H9 (cell line): ENCODE measurements at regions not wholly inside any gene's neighbourhood (a gene's known extent, or its start where the extent isn't known, plus 50 kb on each side); places are given as distances from the start of the nearest gene placed in this dataset.

Experiments
- DNase-seq: peaks from one replicate; pipeline ENCODE4 v3.0.0-alpha.2; 2017
- H2AFZ ChIP-seq: one replicate; pipeline ENCODE4 v1.6.1; 2013; ENCODE audit warnings: mild to moderate bottlenecking, low read length, control low read depth, moderate library complexity
- H2AK5ac ChIP-seq: 2 replicates; pipeline ENCODE4 v1.6.1; 2013; ENCODE audit warnings: low read length, control low read depth, mixed read lengths; ENCODE audit not compliant: insufficient read length
- H2BK120ac ChIP-seq: one replicate; pipeline ENCODE4 v1.6.1; 2013; ENCODE audit warnings: low read depth, mild to moderate bottlenecking, low read length, control low read depth, inconsistent platforms; ENCODE audit not compliant: poor library complexity, severe bottlenecking
- H2BK12ac ChIP-seq: 2 replicates; pipeline ENCODE4 v1.6.1; 2013; ENCODE audit warnings: low read length, control low read depth, mixed read lengths, low read depth; ENCODE audit not compliant: insufficient read length
- H2BK15ac ChIP-seq: 2 replicates; pipeline ENCODE4 v1.6.1; 2013; ENCODE audit warnings: low read depth, low read length, control low read depth
- H2BK20ac ChIP-seq: one replicate; pipeline ENCODE4 v1.6.1; 2013; ENCODE audit warnings: low read depth, mild to moderate bottlenecking, low read length, control low read depth, inconsistent platforms; ENCODE audit not compliant: poor library complexity, severe bottlenecking
- H2BK5ac ChIP-seq: 2 replicates; pipeline ENCODE4 v1.6.1; 2013; ENCODE audit warnings: low read length, control low read depth, mixed read lengths; ENCODE audit not compliant: insufficient read length
- H3K14ac ChIP-seq: 2 replicates; pipeline ENCODE4 v1.6.1; 2013; ENCODE audit warnings: low read length, control low read depth; ENCODE audit not compliant: insufficient read depth
- H3K18ac ChIP-seq: 2 replicates; pipeline ENCODE4 v1.6.1; 2013; ENCODE audit warnings: low read depth, mild to moderate bottlenecking, mixed read lengths, low read length, control low read depth; ENCODE audit not compliant: insufficient read length
- H3K23ac ChIP-seq: 2 replicates; pipeline ENCODE4 v1.6.1; 2013; ENCODE audit warnings: low read length, control low read depth, mixed read lengths, low read depth; ENCODE audit not compliant: insufficient read length
- H3K23me2 ChIP-seq: 2 replicates; pipeline ENCODE4 v1.6.1; 2013; ENCODE audit warnings: low read depth, mild to moderate bottlenecking, mixed read lengths, low read length, control low read depth; ENCODE audit not compliant: insufficient read length, poor library complexity, severe bottlenecking
- H3K27ac ChIP-seq: 2 replicates; pipeline ENCODE4 v1.5.1; 2013; ENCODE audit warnings: low read length, control low read depth, mixed read lengths, low read depth; ENCODE audit not compliant: insufficient read length
- H3K27me3 ChIP-seq: 2 replicates; pipeline ENCODE4 v1.6.1; 2013; ENCODE audit warnings: low read length, control low read depth, inconsistent platforms; ENCODE audit not compliant: insufficient read depth
- H3K4ac ChIP-seq: 2 replicates; pipeline ENCODE4 v1.6.1; 2013; ENCODE audit warnings: low read depth, mild to moderate bottlenecking, control low read depth, inconsistent platforms, low read length, moderate library complexity
- H3K4me1 ChIP-seq: 2 replicates; pipeline ENCODE4 v1.6.1; 2013; ENCODE audit warnings: low read length, control low read depth, inconsistent platforms; ENCODE audit not compliant: insufficient read depth
- H3K4me2 ChIP-seq: 2 replicates; pipeline ENCODE4 v1.6.1; 2013; ENCODE audit warnings: low read length, control low read depth, mixed read lengths; ENCODE audit not compliant: insufficient read length, insufficient read depth
- H3K56ac ChIP-seq: 2 replicates; pipeline ENCODE4 v1.6.1; 2013; ENCODE audit warnings: low read depth, mild to moderate bottlenecking, mixed read lengths, low read length, control low read depth; ENCODE audit not compliant: insufficient read length
- H3K79me1 ChIP-seq: 2 replicates; pipeline ENCODE4 v1.6.1; 2013; ENCODE audit warnings: low read depth, mild to moderate bottlenecking, moderate library complexity, low read length, control low read depth, inconsistent platforms; ENCODE audit not compliant: insufficient read depth, poor library complexity, severe bottlenecking
- H3K79me2 ChIP-seq: 2 replicates; pipeline ENCODE4 v1.6.1; 2013; ENCODE audit warnings: low read length, control low read depth, inconsistent platforms; ENCODE audit not compliant: insufficient read depth
- H3K9ac ChIP-seq: 2 replicates; pipeline ENCODE4 v1.6.1; 2013; ENCODE audit warnings: low read length, control low read depth, mixed read lengths; ENCODE audit not compliant: insufficient read length; ENCODE audit errors: extremely low read depth
- H3K9me3 ChIP-seq: one replicate; pipeline ENCODE4 v1.6.1; 2013; ENCODE audit warnings: low read depth, low read length, inconsistent platforms; ENCODE audit not compliant: control insufficient read depth
- H3T11ph ChIP-seq: one replicate; pipeline ENCODE4 v1.6.1; 2013; ENCODE audit warnings: mild to moderate bottlenecking, low read length, control low read depth, inconsistent platforms
- H4K20me1 ChIP-seq: one replicate; pipeline ENCODE4 v1.6.1; 2013; ENCODE audit not compliant: control insufficient read depth, insufficient read length, insufficient read depth
- H4K5ac ChIP-seq: 2 replicates; pipeline ENCODE4 v1.6.1; 2013; ENCODE audit warnings: low read depth, mild to moderate bottlenecking, mixed read lengths, low read length, control low read depth; ENCODE audit not compliant: insufficient read length
- H4K8ac ChIP-seq: replicated peaks from 2 replicates; pipeline ENCODE4 v1.6.1; 2013; ENCODE audit warnings: low read length, control low read depth, mixed read lengths, low read depth; ENCODE audit not compliant: insufficient read length
- H4K91ac ChIP-seq: 2 replicates; pipeline ENCODE4 v1.6.1; 2013; ENCODE audit warnings: low read depth, mild to moderate bottlenecking, moderate library complexity, mixed read lengths, low read length, control low read depth; ENCODE audit not compliant: insufficient read length
- H3K27ac Mint-ChIP-seq, 3 experiments: 2 replicates in 2 of 3; 3 replicates in 1 of 3; pipeline ENCODE4 v1.8.0; 2020 to 2021; ENCODE audit warnings: mixed read lengths in 3 of 3, mild to moderate bottlenecking in 1 of 3, moderate library complexity in 1 of 3
- H3K27me3 Mint-ChIP-seq: 2 replicates; pipeline ENCODE4 v1.8.0; 2021; ENCODE audit warnings: low read depth, mild to moderate bottlenecking, moderate library complexity, mixed read lengths
- H3K36me3 Mint-ChIP-seq, 3 experiments: 2 replicates in 2 of 3; 3 replicates in 1 of 3; pipeline ENCODE4 v1.8.0; 2020 to 2021; ENCODE audit warnings: low read depth in 3 of 3, mixed read lengths in 3 of 3; ENCODE audit not compliant: insufficient read depth in 1 of 3
- H3K4me1 Mint-ChIP-seq, 2 experiments: 2 replicates each; pipeline ENCODE4 v1.8.0; 2020; ENCODE audit warnings: mixed read lengths in 2 of 2
- H3K4me3 Mint-ChIP-seq, 2 experiments: 2 replicates in 1 of 2; 3 replicates in 1 of 2; pipeline ENCODE4 v1.8.0; 2020 to 2021; ENCODE audit warnings: mild to moderate bottlenecking in 2 of 2, mixed read lengths in 2 of 2, moderate library complexity in 1 of 2
- H3K9me3 Mint-ChIP-seq, 2 experiments: 2 replicates in 1 of 2; 3 replicates in 1 of 2; pipeline ENCODE4 v1.8.0; 2020; ENCODE audit warnings: mild to moderate bottlenecking in 2 of 2, mixed read lengths in 2 of 2, moderate library complexity in 1 of 2
- WGBS: extraction: QIAGEN DNeasy Blood & Tissue Kit; methylation state at CpG from one replicate; pipeline ENCODE4 v1.1.7; 2013; ENCODE audit warnings: missing lambda C conversion rate, low lambda C conversion rate, mixed read lengths; ENCODE audit not compliant: insufficient read length; ENCODE audit errors: extremely low coverage; 5-methylcytosine and 5-hydroxymethylcytosine counted together
- TF ChIP-seq, protein P1 (sequence below): fragments of 200-600 bp; sonication (generic); conservative IDR thresholded peaks from 3 replicates; pipeline ENCODE4 v1.8.0; 2021; ENCODE audit warnings: antibody characterized with exemption, mild to moderate bottlenecking

DNA sequence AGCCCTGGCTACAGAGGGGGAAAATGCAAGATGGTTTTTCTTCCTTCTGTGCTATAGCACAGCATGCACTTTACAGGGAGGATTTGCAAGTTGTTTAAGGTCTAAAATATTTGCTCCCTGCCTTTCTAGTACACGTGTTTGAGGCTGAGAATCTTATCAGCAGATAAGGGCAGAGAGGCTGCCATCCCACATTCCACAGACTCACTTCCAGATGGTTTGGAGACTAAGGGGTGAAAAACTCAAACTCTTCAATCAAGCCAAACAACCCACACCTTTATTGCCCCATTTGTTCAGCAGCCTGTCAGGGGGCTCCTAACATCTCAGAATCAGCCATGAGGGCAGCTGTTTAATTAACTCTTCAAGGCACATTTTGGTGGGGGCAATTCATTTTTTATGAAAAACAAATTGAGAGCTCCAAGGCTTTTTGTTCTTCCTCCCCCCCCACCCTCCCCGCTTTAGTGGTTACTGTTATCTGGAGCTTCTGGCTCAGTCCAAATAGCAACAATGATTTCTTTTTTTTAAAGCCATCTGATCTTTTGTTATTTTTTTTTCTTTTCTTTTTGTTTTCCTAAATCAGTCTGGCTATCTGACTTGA is 242.6 kb upstream of the NT5C1B start:
- no CpG with 5 or more reads among the region's 2 CpGs for WGBS
- Histone ChIP-seq H3K9me3 (no peaks in the 10 kb centered on the region), H3K4me2 (no peak overlapping the region), H4K20me1 (no peaks in the 10 kb centered on the region), H2BK20ac (no peak overlapping the region), H2BK15ac (no peak overlapping the region), H4K5ac (no peak overlapping the region), H2AFZ (no peak overlapping the region), H3K79me2 (no peaks in the 10 kb centered on the region), H3K23me2 (no peaks in the 10 kb centered on the region), H2AK5ac (no peak overlapping the region), H3T11ph (no peak overlapping the region), H2BK5ac (no peak overlapping the region), H3K23ac (no peak overlapping the region), H2BK12ac (no peak overlapping the region), H3K4me1 (peaks cover 3% of the 10 kb centered on the region; the same call in 1 of the 2 replicates), H3K4ac (no peak overlapping the region), H3K27ac (no peak overlapping the region), H3K9ac (no peak overlapping the region), H3K56ac (no peak overlapping the region), H3K18ac (no peak overlapping the region), H3K79me1 (no peaks in the 10 kb centered on the region), H3K14ac (no peak overlapping the region), H4K8ac (no peak overlapping the region), H3K27me3 (no peaks in the 10 kb centered on the region), H4K91ac (no peak overlapping the region), H2BK120ac (no peak overlapping the region)
- H3K27me3 Mint-ChIP-seq, result peaks cover 23% of the 10 kb centered on the region
- H3K9me3 Mint-ChIP-seq, result no peaks in the 10 kb centered on the region
- H3K36me3 Mint-ChIP-seq, result no peaks in the 10 kb centered on the region
- DNase-seq, result no peak
- H3K27ac Mint-ChIP-seq, result no peak overlapping the region
- H3K4me3 Mint-ChIP-seq, result no peak overlapping the region
- TF ChIP-seq, protein P1, sequence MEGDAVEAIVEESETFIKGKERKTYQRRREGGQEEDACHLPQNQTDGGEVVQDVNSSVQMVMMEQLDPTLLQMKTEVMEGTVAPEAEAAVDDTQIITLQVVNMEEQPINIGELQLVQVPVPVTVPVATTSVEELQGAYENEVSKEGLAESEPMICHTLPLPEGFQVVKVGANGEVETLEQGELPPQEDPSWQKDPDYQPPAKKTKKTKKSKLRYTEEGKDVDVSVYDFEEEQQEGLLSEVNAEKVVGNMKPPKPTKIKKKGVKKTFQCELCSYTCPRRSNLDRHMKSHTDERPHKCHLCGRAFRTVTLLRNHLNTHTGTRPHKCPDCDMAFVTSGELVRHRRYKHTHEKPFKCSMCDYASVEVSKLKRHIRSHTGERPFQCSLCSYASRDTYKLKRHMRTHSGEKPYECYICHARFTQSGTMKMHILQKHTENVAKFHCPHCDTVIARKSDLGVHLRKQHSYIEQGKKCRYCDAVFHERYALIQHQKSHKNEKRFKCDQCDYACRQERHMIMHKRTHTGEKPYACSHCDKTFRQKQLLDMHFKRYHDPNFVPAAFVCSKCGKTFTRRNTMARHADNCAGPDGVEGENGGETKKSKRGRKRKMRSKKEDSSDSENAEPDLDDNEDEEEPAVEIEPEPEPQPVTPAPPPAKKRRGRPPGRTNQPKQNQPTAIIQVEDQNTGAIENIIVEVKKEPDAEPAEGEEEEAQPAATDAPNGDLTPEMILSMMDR, result no peak
- peaks cover 19 to 24% of the 10 kb centered on the region in 2 experiments for H3K4me1 Mint-ChIP-seq
